AG04450 (cell line): ENCODE measurements at regions not wholly inside any gene's neighbourhood (a gene's known extent, or its start where the extent isn't known, plus 50 kb on each side); places are given as distances from the start of the nearest gene placed in this dataset.

Experiments
- CTCF ChIA-PET: fragments of 300-600, 350-600 bp; formaldehyde crosslinking; extraction: SDS; loops from one replicate; lab custom pipeline; 2022; ENCODE audit warnings: antibody characterized with exemption, inconsistent platforms; lab: Charles Lee
- POLR2A ChIA-PET: fragments of 350-600 bp; formaldehyde crosslinking; extraction: SDS; loops from one replicate; lab custom pipeline; 2021; ENCODE audit warnings: antibody characterized with exemption, inconsistent platforms; lab: Yijun Ruan, JAX
- DNase-seq: peaks from one replicate; pipeline ENCODE4 v3.0.0-alpha.2; 2011; ENCODE audit warnings: low read depth, low spot score
- H3K27ac ChIP-seq: one replicate; pipeline ENCODE4 v1.5.1; 2012; ENCODE audit warnings: low read depth, low read length, control low read depth
- H3K27me3 ChIP-seq: one replicate; pipeline ENCODE4 v1.6.0; 2012; ENCODE audit warnings: low read length; ENCODE audit not compliant: control insufficient read depth, insufficient read depth
- H3K4me3 ChIP-seq: 2 replicates; pipeline ENCODE4 v1.5.1; 2011; ENCODE audit warnings: mild to moderate bottlenecking, low read depth, low read length, control low read depth
- H3K9me3 ChIP-seq: 2 replicates; pipeline ENCODE4 v1.5.1; 2012; ENCODE audit warnings: low read length; ENCODE audit not compliant: control insufficient read depth, insufficient read depth
- TF ChIP-seq, protein P1 (sequence below): IDR thresholded peaks from 2 replicates; pipeline ENCODE4 v1.5.1; 2011; ENCODE audit warnings: low read depth, low read length, control low read depth, inconsistent platforms

DNA sequence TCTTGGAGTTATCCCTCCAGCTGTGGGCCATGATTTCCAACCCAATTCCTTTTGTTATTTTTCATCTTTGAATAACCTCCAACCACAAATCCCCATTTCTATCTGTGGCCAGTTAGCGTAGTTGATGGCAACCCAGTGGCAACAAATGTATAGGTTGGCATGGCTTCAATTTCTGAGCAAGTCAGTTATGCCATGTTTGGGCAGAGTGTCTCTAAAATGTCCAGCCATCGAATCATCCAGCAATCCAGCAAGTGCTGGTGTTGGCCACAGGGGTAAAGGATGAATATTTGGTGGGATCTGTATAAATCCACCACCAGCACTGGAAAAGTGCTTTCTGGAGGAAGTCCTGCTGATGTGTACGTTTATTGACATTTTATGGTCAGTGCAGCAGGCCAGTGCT is 233.3 kb downstream of the MYLK4 start:
- POLR2A ChIA-PET: no interaction called here
- peaks cover 23% of the 10 kb centered on the region for H3K27me3 ChIP-seq

GRCh38 chr6:2516059-2516458 is 234.7 kb downstream of the MYLK4 start:
- CTCF ChIA-PET: no interaction called here
- no peak for DNase-seq

More for the DNA sequence above, 233.3 kb downstream of the MYLK4 start:
- Histone ChIP-seq H3K27ac (no peak overlapping the region), H3K4me3 (no peak overlapping the region), H3K9me3 (peaks cover 15% of the 10 kb centered on the region)
- no peak for DNase-seq
- CTCF ChIA-PET: no interaction called here
- TF ChIP-seq, protein P1, sequence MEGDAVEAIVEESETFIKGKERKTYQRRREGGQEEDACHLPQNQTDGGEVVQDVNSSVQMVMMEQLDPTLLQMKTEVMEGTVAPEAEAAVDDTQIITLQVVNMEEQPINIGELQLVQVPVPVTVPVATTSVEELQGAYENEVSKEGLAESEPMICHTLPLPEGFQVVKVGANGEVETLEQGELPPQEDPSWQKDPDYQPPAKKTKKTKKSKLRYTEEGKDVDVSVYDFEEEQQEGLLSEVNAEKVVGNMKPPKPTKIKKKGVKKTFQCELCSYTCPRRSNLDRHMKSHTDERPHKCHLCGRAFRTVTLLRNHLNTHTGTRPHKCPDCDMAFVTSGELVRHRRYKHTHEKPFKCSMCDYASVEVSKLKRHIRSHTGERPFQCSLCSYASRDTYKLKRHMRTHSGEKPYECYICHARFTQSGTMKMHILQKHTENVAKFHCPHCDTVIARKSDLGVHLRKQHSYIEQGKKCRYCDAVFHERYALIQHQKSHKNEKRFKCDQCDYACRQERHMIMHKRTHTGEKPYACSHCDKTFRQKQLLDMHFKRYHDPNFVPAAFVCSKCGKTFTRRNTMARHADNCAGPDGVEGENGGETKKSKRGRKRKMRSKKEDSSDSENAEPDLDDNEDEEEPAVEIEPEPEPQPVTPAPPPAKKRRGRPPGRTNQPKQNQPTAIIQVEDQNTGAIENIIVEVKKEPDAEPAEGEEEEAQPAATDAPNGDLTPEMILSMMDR: no peak

GRCh38 chr6:2514965-2515543 is 235.7 kb downstream of the MYLK4 start:
- ChIA-PET CTCF (no interaction called here), POLR2A (interaction anchor here (0.6 kb wide), 1 partner anchor 590 kb away, joined by 3 read pairs; no protein-coding TSS in a partner anchor)
- Histone ChIP-seq H3K27me3 (peaks cover 36% of the 10 kb centered on the region), H3K27ac (no peak overlapping the region), H3K9me3 (peaks cover 12% of the 10 kb centered on the region), H3K4me3 (no peak overlapping the region)
- DNase-seq: no peak
- TF ChIP-seq, protein P1: no peak

More at GRCh38 chr6:2516059-2516458, 234.7 kb downstream of the MYLK4 start:
- H3K4me3 ChIP-seq: no peak overlapping the region
- no peak overlapping the region for H3K27ac ChIP-seq
- TF ChIP-seq, protein P1: no peak
- POLR2A ChIA-PET: no interaction called here
- H3K9me3 ChIP-seq: peaks cover 15% of the 10 kb centered on the region
- peaks cover 30% of the 10 kb centered on the region for H3K27me3 ChIP-seq

DNA sequence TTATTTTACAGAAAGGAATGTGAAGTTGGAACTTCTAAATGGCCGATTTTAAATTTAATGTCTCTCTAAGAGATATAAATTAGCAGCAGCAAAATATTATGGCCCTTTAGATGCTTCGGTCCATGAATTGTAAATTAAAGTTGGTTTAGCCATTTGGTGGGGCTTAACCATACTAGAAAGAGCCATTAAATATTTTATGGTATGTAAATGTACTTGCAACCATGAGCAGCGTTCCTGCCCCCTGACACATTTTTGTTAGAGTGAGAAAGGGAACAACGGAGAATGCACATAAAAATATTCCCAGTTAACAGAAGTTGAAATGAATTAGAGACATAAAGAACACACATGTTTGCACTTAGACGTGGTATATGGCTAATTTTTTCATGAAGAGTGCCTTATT is 237.9 kb downstream of the MYLK4 start:
- Histone ChIP-seq H3K9me3 (no peaks in the 10 kb centered on the region), H3K27ac (no peak overlapping the region), H3K4me3 (no peak overlapping the region), H3K27me3 (peaks cover 44% of the 10 kb centered on the region)
- CTCF ChIA-PET: no interaction called here
- DNase-seq: no peak
- TF ChIP-seq, protein P1: no peak
- POLR2A ChIA-PET: no interaction called here

DNA sequence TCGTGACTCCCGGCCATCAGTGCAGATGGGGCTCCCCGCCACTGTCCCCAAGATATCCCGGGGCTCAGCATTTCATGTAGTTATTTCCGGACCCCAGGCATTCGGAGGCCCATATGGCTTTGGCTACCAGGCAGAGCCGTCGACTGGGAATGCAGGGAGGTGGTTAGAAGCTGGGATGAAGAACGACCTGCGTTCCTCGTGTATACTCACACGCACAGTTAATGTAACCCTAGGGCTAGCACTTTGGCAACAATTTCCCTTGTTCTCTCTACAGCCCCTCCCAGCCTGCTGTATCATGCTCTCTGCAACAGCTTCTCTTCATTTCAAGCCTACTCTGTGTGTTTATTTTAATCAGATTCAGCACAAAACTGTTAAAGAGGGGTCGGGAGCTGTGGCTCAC is 240.4 kb downstream of the MYLK4 start:
- DNase-seq: no peak
- POLR2A ChIA-PET: no interaction called here
- Histone ChIP-seq H3K27ac (no peak overlapping the region), H3K27me3 (peaks cover 53% of the 10 kb centered on the region), H3K4me3 (no peak overlapping the region), H3K9me3 (no peaks in the 10 kb centered on the region)
- TF ChIP-seq, protein P1: no peak
- CTCF ChIA-PET: no interaction called here
